SK-N-SH (cell line): ENCODE measurements at regions not wholly inside any gene's neighbourhood (a gene's known extent, or its start where the extent isn't known, plus 50 kb on each side); places are given as distances from the start of the nearest gene placed in this dataset.

Source experiments
- CHD2 ChIP-seq: fragments of 150-350 bp; IDR thresholded peaks from 2 replicates; pipeline ENCODE4 v1.6.1; 2018; ENCODE audit warnings: low read length; ENCODE audit not compliant: partially characterized antibody
- TF ChIP-seq, protein P1 (sequence below): fragments of 200-600 bp; sonication (generic); IDR thresholded peaks from 2 replicates; pipeline ENCODE4 v1.6.1; 2017; ENCODE audit warnings: antibody characterized with exemption, mild to moderate bottlenecking, moderate library complexity
- TF ChIP-seq, protein P2 (sequence below): IDR thresholded peaks from 2 replicates; pipeline ENCODE4 v1.4.0; 2012; ENCODE audit warnings: low read depth

DNA sequence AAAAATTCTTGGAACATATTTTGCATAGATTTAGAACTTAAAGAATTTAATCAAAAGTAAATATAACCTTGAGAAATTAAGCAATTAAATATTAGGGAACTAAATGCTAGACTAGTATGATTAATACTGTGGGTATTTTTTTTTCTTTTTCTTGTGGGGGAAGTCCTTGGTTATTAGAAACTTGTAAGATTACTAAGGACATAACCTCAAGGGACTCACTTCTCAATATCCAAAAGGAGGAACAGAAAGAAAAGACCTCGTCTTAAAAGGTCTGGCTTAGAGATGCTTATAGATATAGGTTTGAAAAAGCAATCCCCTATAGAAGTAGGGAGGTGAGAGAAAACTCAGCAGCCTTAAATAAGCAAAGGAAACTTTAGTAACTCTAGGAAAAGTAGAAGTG is 368.5 kb downstream of the INSC start:
- no peak for TF ChIP-seq CHD2
- TF ChIP-seq, protein P1, sequence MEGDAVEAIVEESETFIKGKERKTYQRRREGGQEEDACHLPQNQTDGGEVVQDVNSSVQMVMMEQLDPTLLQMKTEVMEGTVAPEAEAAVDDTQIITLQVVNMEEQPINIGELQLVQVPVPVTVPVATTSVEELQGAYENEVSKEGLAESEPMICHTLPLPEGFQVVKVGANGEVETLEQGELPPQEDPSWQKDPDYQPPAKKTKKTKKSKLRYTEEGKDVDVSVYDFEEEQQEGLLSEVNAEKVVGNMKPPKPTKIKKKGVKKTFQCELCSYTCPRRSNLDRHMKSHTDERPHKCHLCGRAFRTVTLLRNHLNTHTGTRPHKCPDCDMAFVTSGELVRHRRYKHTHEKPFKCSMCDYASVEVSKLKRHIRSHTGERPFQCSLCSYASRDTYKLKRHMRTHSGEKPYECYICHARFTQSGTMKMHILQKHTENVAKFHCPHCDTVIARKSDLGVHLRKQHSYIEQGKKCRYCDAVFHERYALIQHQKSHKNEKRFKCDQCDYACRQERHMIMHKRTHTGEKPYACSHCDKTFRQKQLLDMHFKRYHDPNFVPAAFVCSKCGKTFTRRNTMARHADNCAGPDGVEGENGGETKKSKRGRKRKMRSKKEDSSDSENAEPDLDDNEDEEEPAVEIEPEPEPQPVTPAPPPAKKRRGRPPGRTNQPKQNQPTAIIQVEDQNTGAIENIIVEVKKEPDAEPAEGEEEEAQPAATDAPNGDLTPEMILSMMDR = no peak
- TF ChIP-seq, protein P2, sequence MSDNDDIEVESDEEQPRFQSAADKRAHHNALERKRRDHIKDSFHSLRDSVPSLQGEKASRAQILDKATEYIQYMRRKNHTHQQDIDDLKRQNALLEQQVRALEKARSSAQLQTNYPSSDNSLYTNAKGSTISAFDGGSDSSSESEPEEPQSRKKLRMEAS = no peak
